A549 (cell line): ENCODE measurements at regions not wholly inside any gene's neighbourhood (a gene's known extent, or its start where the extent isn't known, plus 50 kb on each side); places are given as distances from the start of the nearest gene placed in this dataset.

Experiments
- ATAC-seq, 2 experiments: fragments of 200-7000 bp in 1 of 2; fragments of >200 bp in 1 of 2; cut with Nextera tagmentation in 1 of 2; cut with Tn5 transposase in 1 of 2; 3 replicates each; pipeline versions ENCODE4 v1.8.0 to v1.9.1; 2018 to 2020; ENCODE audit warnings: mild to moderate bottlenecking in 1 of 2, moderate library complexity in 1 of 2
- CTCF ChIA-PET: fragments of 300-600 bp; sonication (Branson Sonifier 250); formaldehyde crosslinking; extraction: SDS; loops from one replicate; lab custom pipeline; 2021; ENCODE audit warnings: antibody characterized with exemption, inconsistent platforms; lab: Yijun Ruan, JAX
- POLR2A ChIA-PET: fragments of 350-600 bp; formaldehyde crosslinking; extraction: SDS; loops from one replicate; lab custom pipeline; 2021; ENCODE audit warnings: antibody characterized with exemption, inconsistent platforms; lab: Yijun Ruan, JAX
- DNase-seq, 2 experiments: peaks; one replicate each; pipeline versions ENCODE4 v3.0.0 to v3.0.0-alpha.2; 2011 to 2016; ENCODE audit warnings: low read depth in 1 of 2, low spot score in 1 of 2
- FAIRE-seq: peaks from 2 replicates; lab custom pipeline; 2011; peaks lifted over from hg19 to GRCh38; lab: Jason Lieb, UNC
- H3K27ac ChIP-seq, 2 experiments: fragments of >200 bp; sonication (Bioruptor Twin); formaldehyde crosslinking; 3 replicates each; pipeline ENCODE4 v1.5.1; 2016 to 2017
- H3K4me1 ChIP-seq: fragments of >200 bp; sonication (Bioruptor Twin); formaldehyde crosslinking; 3 replicates; pipeline ENCODE4 v1.6.1; 2016
- H3K4me2 ChIP-seq: fragments of >200 bp; sonication (Bioruptor Twin); formaldehyde crosslinking; 3 replicates; pipeline ENCODE4 v1.6.1; 2016
- H3K4me3 ChIP-seq: fragments of >200 bp; sonication (Bioruptor Twin); formaldehyde crosslinking; 3 replicates; pipeline ENCODE4 v1.5.1; 2016
- H3K9me3 ChIP-seq: fragments of >200 bp; sonication (Bioruptor Twin); formaldehyde crosslinking; 3 replicates; pipeline ENCODE4 v1.6.1; 2016
- CBX2 ChIP-seq: fragments of 200-600 bp; sonication (generic); IDR thresholded peaks from 2 replicates; pipeline ENCODE4 v1.6.1; 2016; ENCODE audit warnings: low read depth, mild to moderate bottlenecking, borderline replicate concordance
- CEBPB ChIP-seq, 2 experiments: fragments of >200 bp in 1 of 2; sonication (Bioruptor Twin) in 1 of 2; formaldehyde crosslinking in 1 of 2; IDR thresholded peaks; 2 replicates each; pipeline ENCODE4 v1.6.1; 2012 to 2016
- CHD2 ChIP-seq: fragments of 150-350 bp; IDR thresholded peaks from 2 replicates; pipeline ENCODE4 v1.6.1; 2014; ENCODE audit warnings: low read length; ENCODE audit not compliant: partially characterized antibody
- CHD4 ChIP-seq: fragments of 200-600 bp; sonication (generic); IDR thresholded peaks from 2 replicates; pipeline ENCODE4 v1.6.1; 2016; ENCODE audit warnings: antibody characterized with exemption, mild to moderate bottlenecking, borderline replicate concordance
- EP300 ChIP-seq, 2 experiments: fragments of >200 bp; sonication (Bioruptor Twin); formaldehyde crosslinking; IDR thresholded peaks; 2 replicates in 1 of 2; 3 replicates in 1 of 2; pipeline ENCODE4 v1.6.1; 2016 to 2017
- ESRRA ChIP-seq: fragments of 150-350 bp; IDR thresholded peaks from 2 replicates; pipeline ENCODE4 v1.6.1; 2014; ENCODE audit warnings: mild to moderate bottlenecking, low read length, borderline replicate concordance
- FOSL2 ChIP-seq, 2 experiments: fragments of 450-650 bp in 1 of 2; fragments of >200 bp in 1 of 2; sonication (Bioruptor Twin) in 1 of 2; formaldehyde crosslinking; IDR thresholded peaks; 2 replicates each; pipeline versions ENCODE4 v1.5.0 to v1.6.1; 2016 to 2020; ENCODE audit warnings: mild to moderate bottlenecking in 1 of 2, moderate library complexity in 1 of 2
- FOXS1 ChIP-seq: fragments of 250-450 bp; sonication (Bioruptor Pico); IDR thresholded peaks from 2 replicates; pipeline ENCODE4 v1.5.0; 2020; ENCODE audit warnings: mild to moderate bottlenecking, moderate library complexity
- HEYL ChIP-seq: fragments of 250-450 bp; sonication (Bioruptor Pico); IDR thresholded peaks from 2 replicates; pipeline ENCODE4 v1.8.0; 2021; ENCODE audit warnings: mild to moderate bottlenecking, moderate library complexity
- MAZ ChIP-seq: fragments of 150-350 bp; IDR thresholded peaks from 2 replicates; pipeline ENCODE4 v1.6.1; 2014; ENCODE audit warnings: antibody characterized with exemption, low read depth, low read length, borderline replicate concordance
- MYC ChIP-seq: IDR thresholded peaks from 2 replicates; pipeline ENCODE4 v1.6.1; 2012; ENCODE audit warnings: mild to moderate bottlenecking, inconsistent platforms, low read length, improper control_type of control experiment, borderline replicate concordance
- NFE2L2 ChIP-seq: fragments of 150-350 bp; conservative IDR thresholded peaks from 2 replicates; pipeline ENCODE4 v1.6.1; 2014; ENCODE audit warnings: low read length
- NR3C1 ChIP-seq: fragments of >200 bp; sonication (Bioruptor Twin); formaldehyde crosslinking; IDR thresholded peaks from 3 replicates; pipeline ENCODE4 v1.6.1; 2017
- POLR2AphosphoS2 ChIP-seq: conservative IDR thresholded peaks from 2 replicates; pipeline ENCODE4 v1.6.1; 2012; ENCODE audit warnings: low read length, improper control_type of control experiment, inconsistent platforms
- RARB ChIP-seq: fragments of 250-450 bp; sonication (Bioruptor Pico); IDR thresholded peaks from 2 replicates; pipeline ENCODE4 v1.8.0; 2021; ENCODE audit warnings: mild to moderate bottlenecking, moderate library complexity
- RFX5 ChIP-seq: fragments of 450-650 bp; IDR thresholded peaks from 2 replicates; pipeline ENCODE4 v1.7.1; 2014; ENCODE audit warnings: antibody characterized with exemption, mild to moderate bottlenecking, moderate library complexity
- SMC3 ChIP-seq: fragments of >200 bp; sonication (Bioruptor Twin); formaldehyde crosslinking; IDR thresholded peaks from 3 replicates; pipeline ENCODE4 v1.6.1; 2018; ENCODE audit warnings: inconsistent platforms
- TFCP2L1 ChIP-seq: fragments of 250-450 bp; sonication (Bioruptor Pico); IDR thresholded peaks from 2 replicates; pipeline ENCODE4 v1.5.0; 2021; ENCODE audit warnings: mild to moderate bottlenecking
- ZFP36 ChIP-seq: fragments of 450-650 bp; IDR thresholded peaks from 2 replicates; pipeline ENCODE4 v1.6.1; 2014; ENCODE audit warnings: borderline replicate concordance; ENCODE audit not compliant: partially characterized antibody
- ZNF302 ChIP-seq: fragments of 250-450 bp; sonication (Bioruptor Pico); IDR thresholded peaks from 2 replicates; pipeline ENCODE4 v1.9.0; 2021; ENCODE audit warnings: inconsistent platforms, mild to moderate bottlenecking, moderate library complexity
- ZSCAN20 ChIP-seq: fragments of 250-450 bp; sonication (Bioruptor Pico); IDR thresholded peaks from 2 replicates; pipeline ENCODE4 v1.8.0; 2022; ENCODE audit warnings: mild to moderate bottlenecking, moderate library complexity
- WGBS: methylation state at CpG from one replicate; pipeline ENCODE4 v1.1.6; 2017; ENCODE audit errors: missing lambda C conversion rate; 5-methylcytosine and 5-hydroxymethylcytosine counted together
- TF ChIP-seq, protein P1 (sequence below): IDR thresholded peaks from 2 replicates; pipeline ENCODE4 v1.6.1; 2012; ENCODE audit warnings: low read depth, borderline replicate concordance
- TF ChIP-seq, protein P2 (sequence below): fragments of 250-450 bp; sonication (Bioruptor Pico); IDR thresholded peaks from 2 replicates; pipeline ENCODE4 v1.5.0; 2020; ENCODE audit warnings: low read depth, mild to moderate bottlenecking, moderate library complexity
- TF ChIP-seq, protein P3 (sequence below): fragments of 200-600 bp; sonication (generic); IDR thresholded peaks from 2 replicates; pipeline ENCODE4 v1.6.1; 2016; ENCODE audit warnings: antibody characterized with exemption, mild to moderate bottlenecking, moderate library complexity
- TF ChIP-seq, protein P4 (sequence below): fragments of 450-650 bp; IDR thresholded peaks from 2 replicates; pipeline ENCODE4 v1.6.1; 2014; ENCODE audit warnings: antibody characterized with exemption
- TF ChIP-seq, protein P5 (sequence below): fragments of >200 bp; sonication (Bioruptor Twin); formaldehyde crosslinking; IDR thresholded peaks from 3 replicates; pipeline ENCODE4 v1.6.1; 2016
- TF ChIP-seq, protein P6 (sequence below): fragments of 150-350 bp; IDR thresholded peaks from 2 replicates; pipeline ENCODE4 v1.6.1; 2014; ENCODE audit warnings: low read depth, mild to moderate bottlenecking, low read length
- TF ChIP-seq, protein P7 (sequence below): fragments of 250-450 bp; sonication (Bioruptor Pico); IDR thresholded peaks from 2 replicates; pipeline ENCODE4 v1.5.0; 2021; ENCODE audit warnings: mild to moderate bottlenecking, moderate library complexity, borderline replicate concordance

DNA sequence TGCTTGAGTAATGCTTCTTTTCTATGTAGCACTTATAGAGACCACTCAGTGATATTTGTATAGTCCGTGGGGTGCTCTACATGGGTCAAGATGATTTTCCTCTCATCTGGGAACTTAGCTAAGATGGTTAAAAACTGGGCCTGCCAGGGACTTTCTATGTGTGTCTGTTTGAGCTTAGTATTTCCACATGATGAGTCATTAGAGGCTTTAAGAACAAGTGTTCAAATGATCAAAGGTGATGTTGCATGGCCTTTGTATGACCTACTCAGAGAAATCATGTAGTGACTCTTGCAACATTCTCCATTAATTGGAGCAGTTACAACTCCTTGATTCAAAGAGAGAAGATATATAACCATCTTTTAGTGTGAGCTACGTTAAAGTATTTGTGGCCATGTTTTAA lies 1480.5 kb upstream of the IGFBP7 start:
- no peak overlapping the region for H3K4me3 ChIP-seq
- no peak overlapping the region for H3K27ac ChIP-seq
- ATAC-seq (no peak), FAIRE-seq (no peak), DNase-seq (no peak)
- POLR2A ChIA-PET = no interaction called here
- TF ChIP-seq SMC3 (no peak), CEBPB (IDR thresholded peaks at IDR 0.05) (no peak), NR3C1 (no peak), ZSCAN20 (CRISPR knock-in tag) (no peak), RFX5 (no peak), FOXS1 (CRISPR knock-in tag) (no peak), CBX2 (no peak), FOSL2 (IDR thresholded peaks at IDR 0.05) (no peak), FOSL2 (CRISPR knock-in tag; IDR thresholded peaks at IDR 0.05) (no peak), ZFP36 (no peak), TFCP2L1 (CRISPR knock-in tag) (no peak), NFE2L2 (no peak), EP300 (IDR thresholded peaks at IDR 0.05) (no peak), HEYL (CRISPR knock-in tag) (no peak), ESRRA (no peak)
- TF ChIP-seq, protein P1, sequence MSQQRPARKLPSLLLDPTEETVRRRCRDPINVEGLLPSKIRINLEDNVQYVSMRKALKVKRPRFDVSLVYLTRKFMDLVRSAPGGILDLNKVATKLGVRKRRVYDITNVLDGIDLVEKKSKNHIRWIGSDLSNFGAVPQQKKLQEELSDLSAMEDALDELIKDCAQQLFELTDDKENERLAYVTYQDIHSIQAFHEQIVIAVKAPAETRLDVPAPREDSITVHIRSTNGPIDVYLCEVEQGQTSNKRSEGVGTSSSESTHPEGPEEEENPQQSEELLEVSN = no peak
- TF ChIP-seq, protein P2, sequence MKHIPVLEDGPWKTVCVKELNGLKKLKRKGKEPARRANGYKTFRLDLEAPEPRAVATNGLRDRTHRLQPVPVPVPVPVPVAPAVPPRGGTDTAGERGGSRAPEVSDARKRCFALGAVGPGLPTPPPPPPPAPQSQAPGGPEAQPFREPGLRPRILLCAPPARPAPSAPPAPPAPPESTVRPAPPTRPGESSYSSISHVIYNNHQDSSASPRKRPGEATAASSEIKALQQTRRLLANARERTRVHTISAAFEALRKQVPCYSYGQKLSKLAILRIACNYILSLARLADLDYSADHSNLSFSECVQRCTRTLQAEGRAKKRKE (CRISPR knock-in tag) = no peak
- TF ChIP-seq, protein P3, sequence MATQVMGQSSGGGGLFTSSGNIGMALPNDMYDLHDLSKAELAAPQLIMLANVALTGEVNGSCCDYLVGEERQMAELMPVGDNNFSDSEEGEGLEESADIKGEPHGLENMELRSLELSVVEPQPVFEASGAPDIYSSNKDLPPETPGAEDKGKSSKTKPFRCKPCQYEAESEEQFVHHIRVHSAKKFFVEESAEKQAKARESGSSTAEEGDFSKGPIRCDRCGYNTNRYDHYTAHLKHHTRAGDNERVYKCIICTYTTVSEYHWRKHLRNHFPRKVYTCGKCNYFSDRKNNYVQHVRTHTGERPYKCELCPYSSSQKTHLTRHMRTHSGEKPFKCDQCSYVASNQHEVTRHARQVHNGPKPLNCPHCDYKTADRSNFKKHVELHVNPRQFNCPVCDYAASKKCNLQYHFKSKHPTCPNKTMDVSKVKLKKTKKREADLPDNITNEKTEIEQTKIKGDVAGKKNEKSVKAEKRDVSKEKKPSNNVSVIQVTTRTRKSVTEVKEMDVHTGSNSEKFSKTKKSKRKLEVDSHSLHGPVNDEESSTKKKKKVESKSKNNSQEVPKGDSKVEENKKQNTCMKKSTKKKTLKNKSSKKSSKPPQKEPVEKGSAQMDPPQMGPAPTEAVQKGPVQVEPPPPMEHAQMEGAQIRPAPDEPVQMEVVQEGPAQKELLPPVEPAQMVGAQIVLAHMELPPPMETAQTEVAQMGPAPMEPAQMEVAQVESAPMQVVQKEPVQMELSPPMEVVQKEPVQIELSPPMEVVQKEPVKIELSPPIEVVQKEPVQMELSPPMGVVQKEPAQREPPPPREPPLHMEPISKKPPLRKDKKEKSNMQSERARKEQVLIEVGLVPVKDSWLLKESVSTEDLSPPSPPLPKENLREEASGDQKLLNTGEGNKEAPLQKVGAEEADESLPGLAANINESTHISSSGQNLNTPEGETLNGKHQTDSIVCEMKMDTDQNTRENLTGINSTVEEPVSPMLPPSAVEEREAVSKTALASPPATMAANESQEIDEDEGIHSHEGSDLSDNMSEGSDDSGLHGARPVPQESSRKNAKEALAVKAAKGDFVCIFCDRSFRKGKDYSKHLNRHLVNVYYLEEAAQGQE = no peak
- TF ChIP-seq, protein P4, sequence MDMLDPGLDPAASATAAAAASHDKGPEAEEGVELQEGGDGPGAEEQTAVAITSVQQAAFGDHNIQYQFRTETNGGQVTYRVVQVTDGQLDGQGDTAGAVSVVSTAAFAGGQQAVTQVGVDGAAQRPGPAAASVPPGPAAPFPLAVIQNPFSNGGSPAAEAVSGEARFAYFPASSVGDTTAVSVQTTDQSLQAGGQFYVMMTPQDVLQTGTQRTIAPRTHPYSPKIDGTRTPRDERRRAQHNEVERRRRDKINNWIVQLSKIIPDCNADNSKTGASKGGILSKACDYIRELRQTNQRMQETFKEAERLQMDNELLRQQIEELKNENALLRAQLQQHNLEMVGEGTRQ = no peak
- H3K4me2 ChIP-seq = no peak overlapping the region
- H3K9me3 ChIP-seq = no peaks in the 10 kb centered on the region
- CTCF ChIA-PET = no interaction called here
- no peaks in the 10 kb centered on the region for H3K4me1 ChIP-seq
- WGBS = 21% methylated on average over 2 of the region's 2 CpGs

DNA sequence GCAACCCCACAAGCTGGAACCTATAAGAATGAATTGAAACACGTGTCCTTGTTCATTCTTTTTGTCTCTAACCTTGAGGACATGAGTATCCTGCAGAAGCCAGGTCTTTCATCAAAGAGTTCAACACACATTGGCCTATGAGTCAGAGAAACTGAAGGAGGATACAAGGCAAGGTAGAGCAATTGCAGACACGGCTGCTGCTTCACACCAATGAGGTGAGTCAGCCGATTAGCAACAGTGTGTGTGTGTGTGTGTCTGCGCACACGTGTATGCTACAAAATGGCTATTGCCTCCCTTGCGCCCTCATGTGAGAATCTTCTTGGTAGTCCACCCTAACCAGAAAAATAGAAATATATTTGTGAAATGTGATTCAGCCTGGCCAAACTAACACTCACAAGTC lies 1477.7 kb upstream of the IGFBP7 start:
- TF ChIP-seq RARB (CRISPR knock-in tag) = no peak
- TF ChIP-seq CHD4 = no peak
- TF ChIP-seq FOSL2 (IDR thresholded peaks at IDR 0.05) = no peak
- TF ChIP-seq FOSL2 (CRISPR knock-in tag; IDR thresholded peaks at IDR 0.05) = no peak
- TF ChIP-seq MYC = no peak
- TF ChIP-seq, protein P5, sequence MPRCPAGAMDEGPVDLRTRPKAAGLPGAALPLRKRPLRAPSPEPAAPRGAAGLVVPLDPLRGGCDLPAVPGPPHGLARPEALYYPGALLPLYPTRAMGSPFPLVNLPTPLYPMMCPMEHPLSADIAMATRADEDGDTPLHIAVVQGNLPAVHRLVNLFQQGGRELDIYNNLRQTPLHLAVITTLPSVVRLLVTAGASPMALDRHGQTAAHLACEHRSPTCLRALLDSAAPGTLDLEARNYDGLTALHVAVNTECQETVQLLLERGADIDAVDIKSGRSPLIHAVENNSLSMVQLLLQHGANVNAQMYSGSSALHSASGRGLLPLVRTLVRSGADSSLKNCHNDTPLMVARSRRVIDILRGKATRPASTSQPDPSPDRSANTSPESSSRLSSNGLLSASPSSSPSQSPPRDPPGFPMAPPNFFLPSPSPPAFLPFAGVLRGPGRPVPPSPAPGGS = no peak
- TF ChIP-seq MAZ = no peak
- TF ChIP-seq, protein P6, sequence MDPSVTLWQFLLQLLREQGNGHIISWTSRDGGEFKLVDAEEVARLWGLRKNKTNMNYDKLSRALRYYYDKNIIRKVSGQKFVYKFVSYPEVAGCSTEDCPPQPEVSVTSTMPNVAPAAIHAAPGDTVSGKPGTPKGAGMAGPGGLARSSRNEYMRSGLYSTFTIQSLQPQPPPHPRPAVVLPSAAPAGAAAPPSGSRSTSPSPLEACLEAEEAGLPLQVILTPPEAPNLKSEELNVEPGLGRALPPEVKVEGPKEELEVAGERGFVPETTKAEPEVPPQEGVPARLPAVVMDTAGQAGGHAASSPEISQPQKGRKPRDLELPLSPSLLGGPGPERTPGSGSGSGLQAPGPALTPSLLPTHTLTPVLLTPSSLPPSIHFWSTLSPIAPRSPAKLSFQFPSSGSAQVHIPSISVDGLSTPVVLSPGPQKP = no peak
- TF ChIP-seq CHD2 = no peak
- no peak for TF ChIP-seq POLR2AphosphoS2
- TF ChIP-seq NFE2L2 = no peak
- no peak for TF ChIP-seq ZNF302
- TF ChIP-seq, protein P7, sequence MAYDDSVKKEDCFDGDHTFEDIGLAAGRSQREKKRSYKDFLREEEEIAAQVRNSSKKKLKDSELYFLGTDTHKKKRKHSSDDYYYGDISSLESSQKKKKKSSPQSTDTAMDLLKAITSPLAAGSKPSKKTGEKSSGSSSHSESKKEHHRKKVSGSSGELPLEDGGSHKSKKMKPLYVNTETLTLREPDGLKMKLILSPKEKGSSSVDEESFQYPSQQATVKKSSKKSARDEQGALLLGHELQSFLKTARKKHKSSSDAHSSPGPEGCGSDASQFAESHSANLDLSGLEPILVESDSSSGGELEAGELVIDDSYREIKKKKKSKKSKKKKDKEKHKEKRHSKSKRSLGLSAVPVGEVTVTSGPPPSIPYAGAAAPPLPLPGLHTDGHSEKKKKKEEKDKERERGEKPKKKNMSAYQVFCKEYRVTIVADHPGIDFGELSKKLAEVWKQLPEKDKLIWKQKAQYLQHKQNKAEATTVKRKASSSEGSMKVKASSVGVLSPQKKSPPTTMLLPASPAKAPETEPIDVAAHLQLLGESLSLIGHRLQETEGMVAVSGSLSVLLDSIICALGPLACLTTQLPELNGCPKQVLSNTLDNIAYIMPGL (CRISPR knock-in tag) = no peak
- CTCF ChIA-PET = no interaction called here
- H3K4me2 ChIP-seq = no peak overlapping the region
- POLR2A ChIA-PET = no interaction called here
- DNase-seq (peak in 1 of 2 experiments; percentile 56), FAIRE-seq (no peak), ATAC-seq (0 out of 6 replicates have a peak, but pooled peaks of 1 of the 2 experiments have one; percentile 39)
- WGBS = 53% methylated on average over 5 of the region's 6 CpGs
- no peaks in the 10 kb centered on the region for H3K4me1 ChIP-seq
- no peaks in the 10 kb centered on the region for H3K9me3 ChIP-seq
- H3K27ac ChIP-seq = no peak overlapping the region
- H3K4me3 ChIP-seq = no peak overlapping the region
